Ovary (tissue), 3 donors: ENCODE measurements at regions not wholly inside any gene's neighbourhood (a gene's known extent, or its start where the extent isn't known, plus 50 kb on each side); places are given as distances from the start of the nearest gene placed in this dataset.

Source experiments
- POLR2A ChIP-seq: fragments of 450-650 bp; IDR thresholded peaks from one replicate; pipeline ENCODE4 v1.6.1; 2017; ENCODE audit warnings: antibody characterized with exemption, mild to moderate bottlenecking, moderate library complexity
- TF ChIP-seq, protein P1 (sequence below), 3 donors: fragments of 450-650 bp in 2 of 3; fragments of 200-600 bp in 1 of 3; IDR thresholded peaks; one replicate each; pipeline versions ENCODE4 v1.5.1 to v1.8.0; 2016 to 2022; ENCODE audit warnings: antibody characterized with exemption in 3 of 3, mild to moderate bottlenecking in 1 of 3
- donor health status: DM: no; HTN: no; CAD: no.

DNA sequence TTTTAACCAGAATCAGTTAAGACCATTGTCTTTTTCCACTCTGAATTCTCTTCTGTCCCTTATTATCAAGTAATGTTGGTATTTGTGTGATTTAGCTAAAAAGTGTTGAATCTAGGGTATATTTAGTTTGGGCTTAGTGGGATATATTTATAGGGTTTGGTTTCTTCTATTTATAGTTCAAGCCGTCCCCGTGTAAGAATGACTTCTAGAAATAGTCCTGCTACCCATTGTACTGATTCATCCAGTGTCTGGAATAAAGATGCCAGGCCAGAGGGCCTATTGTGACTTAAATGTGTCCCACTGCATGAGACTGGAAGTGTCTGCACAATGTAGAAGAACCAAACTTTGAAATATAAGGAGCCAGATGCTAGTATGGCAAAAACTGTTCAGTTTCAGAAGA, 364.8 kb downstream of the TNS1 start:
- TF ChIP-seq, protein P1, sequence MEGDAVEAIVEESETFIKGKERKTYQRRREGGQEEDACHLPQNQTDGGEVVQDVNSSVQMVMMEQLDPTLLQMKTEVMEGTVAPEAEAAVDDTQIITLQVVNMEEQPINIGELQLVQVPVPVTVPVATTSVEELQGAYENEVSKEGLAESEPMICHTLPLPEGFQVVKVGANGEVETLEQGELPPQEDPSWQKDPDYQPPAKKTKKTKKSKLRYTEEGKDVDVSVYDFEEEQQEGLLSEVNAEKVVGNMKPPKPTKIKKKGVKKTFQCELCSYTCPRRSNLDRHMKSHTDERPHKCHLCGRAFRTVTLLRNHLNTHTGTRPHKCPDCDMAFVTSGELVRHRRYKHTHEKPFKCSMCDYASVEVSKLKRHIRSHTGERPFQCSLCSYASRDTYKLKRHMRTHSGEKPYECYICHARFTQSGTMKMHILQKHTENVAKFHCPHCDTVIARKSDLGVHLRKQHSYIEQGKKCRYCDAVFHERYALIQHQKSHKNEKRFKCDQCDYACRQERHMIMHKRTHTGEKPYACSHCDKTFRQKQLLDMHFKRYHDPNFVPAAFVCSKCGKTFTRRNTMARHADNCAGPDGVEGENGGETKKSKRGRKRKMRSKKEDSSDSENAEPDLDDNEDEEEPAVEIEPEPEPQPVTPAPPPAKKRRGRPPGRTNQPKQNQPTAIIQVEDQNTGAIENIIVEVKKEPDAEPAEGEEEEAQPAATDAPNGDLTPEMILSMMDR (IDR thresholded peaks at IDR 0.05), result no peak
- no peak for TF ChIP-seq POLR2A
